H9 (cell line): ENCODE measurements at regions not wholly inside any gene's neighbourhood (a gene's known extent, or its start where the extent isn't known, plus 50 kb on each side); places are given as distances from the start of the nearest gene placed in this dataset.

Source experiments
- DNase-seq: peaks from one replicate; pipeline ENCODE4 v3.0.0-alpha.2; 2017
- H2AFZ ChIP-seq: one replicate; pipeline ENCODE4 v1.6.1; 2013; ENCODE audit warnings: mild to moderate bottlenecking, low read length, control low read depth, moderate library complexity
- H2AK5ac ChIP-seq: 2 replicates; pipeline ENCODE4 v1.6.1; 2013; ENCODE audit warnings: low read length, control low read depth, mixed read lengths; ENCODE audit not compliant: insufficient read length
- H2BK120ac ChIP-seq: one replicate; pipeline ENCODE4 v1.6.1; 2013; ENCODE audit warnings: low read depth, mild to moderate bottlenecking, low read length, control low read depth, inconsistent platforms; ENCODE audit not compliant: poor library complexity, severe bottlenecking
- H2BK12ac ChIP-seq: 2 replicates; pipeline ENCODE4 v1.6.1; 2013; ENCODE audit warnings: low read length, control low read depth, mixed read lengths, low read depth; ENCODE audit not compliant: insufficient read length
- H2BK15ac ChIP-seq: 2 replicates; pipeline ENCODE4 v1.6.1; 2013; ENCODE audit warnings: low read depth, low read length, control low read depth
- H2BK20ac ChIP-seq: one replicate; pipeline ENCODE4 v1.6.1; 2013; ENCODE audit warnings: low read depth, mild to moderate bottlenecking, low read length, control low read depth, inconsistent platforms; ENCODE audit not compliant: poor library complexity, severe bottlenecking
- H2BK5ac ChIP-seq: 2 replicates; pipeline ENCODE4 v1.6.1; 2013; ENCODE audit warnings: low read length, control low read depth, mixed read lengths; ENCODE audit not compliant: insufficient read length
- H3K14ac ChIP-seq: 2 replicates; pipeline ENCODE4 v1.6.1; 2013; ENCODE audit warnings: low read length, control low read depth; ENCODE audit not compliant: insufficient read depth
- H3K18ac ChIP-seq: 2 replicates; pipeline ENCODE4 v1.6.1; 2013; ENCODE audit warnings: low read depth, mild to moderate bottlenecking, mixed read lengths, low read length, control low read depth; ENCODE audit not compliant: insufficient read length
- H3K23ac ChIP-seq: 2 replicates; pipeline ENCODE4 v1.6.1; 2013; ENCODE audit warnings: low read length, control low read depth, mixed read lengths, low read depth; ENCODE audit not compliant: insufficient read length
- H3K23me2 ChIP-seq: 2 replicates; pipeline ENCODE4 v1.6.1; 2013; ENCODE audit warnings: low read depth, mild to moderate bottlenecking, mixed read lengths, low read length, control low read depth; ENCODE audit not compliant: insufficient read length, poor library complexity, severe bottlenecking
- H3K27ac ChIP-seq: 2 replicates; pipeline ENCODE4 v1.5.1; 2013; ENCODE audit warnings: low read length, control low read depth, mixed read lengths, low read depth; ENCODE audit not compliant: insufficient read length
- H3K27me3 ChIP-seq: 2 replicates; pipeline ENCODE4 v1.6.1; 2013; ENCODE audit warnings: low read length, control low read depth, inconsistent platforms; ENCODE audit not compliant: insufficient read depth
- H3K4ac ChIP-seq: 2 replicates; pipeline ENCODE4 v1.6.1; 2013; ENCODE audit warnings: low read depth, mild to moderate bottlenecking, control low read depth, inconsistent platforms, low read length, moderate library complexity
- H3K4me1 ChIP-seq: 2 replicates; pipeline ENCODE4 v1.6.1; 2013; ENCODE audit warnings: low read length, control low read depth, inconsistent platforms; ENCODE audit not compliant: insufficient read depth
- H3K4me2 ChIP-seq: 2 replicates; pipeline ENCODE4 v1.6.1; 2013; ENCODE audit warnings: low read length, control low read depth, mixed read lengths; ENCODE audit not compliant: insufficient read length, insufficient read depth
- H3K56ac ChIP-seq: 2 replicates; pipeline ENCODE4 v1.6.1; 2013; ENCODE audit warnings: low read depth, mild to moderate bottlenecking, mixed read lengths, low read length, control low read depth; ENCODE audit not compliant: insufficient read length
- H3K79me1 ChIP-seq: 2 replicates; pipeline ENCODE4 v1.6.1; 2013; ENCODE audit warnings: low read depth, mild to moderate bottlenecking, moderate library complexity, low read length, control low read depth, inconsistent platforms; ENCODE audit not compliant: insufficient read depth, poor library complexity, severe bottlenecking
- H3K79me2 ChIP-seq: 2 replicates; pipeline ENCODE4 v1.6.1; 2013; ENCODE audit warnings: low read length, control low read depth, inconsistent platforms; ENCODE audit not compliant: insufficient read depth
- H3K9ac ChIP-seq: 2 replicates; pipeline ENCODE4 v1.6.1; 2013; ENCODE audit warnings: low read length, control low read depth, mixed read lengths; ENCODE audit not compliant: insufficient read length; ENCODE audit errors: extremely low read depth
- H3K9me3 ChIP-seq: one replicate; pipeline ENCODE4 v1.6.1; 2013; ENCODE audit warnings: low read depth, low read length, inconsistent platforms; ENCODE audit not compliant: control insufficient read depth
- H3T11ph ChIP-seq: one replicate; pipeline ENCODE4 v1.6.1; 2013; ENCODE audit warnings: mild to moderate bottlenecking, low read length, control low read depth, inconsistent platforms
- H4K20me1 ChIP-seq: one replicate; pipeline ENCODE4 v1.6.1; 2013; ENCODE audit not compliant: control insufficient read depth, insufficient read length, insufficient read depth
- H4K5ac ChIP-seq: 2 replicates; pipeline ENCODE4 v1.6.1; 2013; ENCODE audit warnings: low read depth, mild to moderate bottlenecking, mixed read lengths, low read length, control low read depth; ENCODE audit not compliant: insufficient read length
- H4K8ac ChIP-seq: replicated peaks from 2 replicates; pipeline ENCODE4 v1.6.1; 2013; ENCODE audit warnings: low read length, control low read depth, mixed read lengths, low read depth; ENCODE audit not compliant: insufficient read length
- H4K91ac ChIP-seq: 2 replicates; pipeline ENCODE4 v1.6.1; 2013; ENCODE audit warnings: low read depth, mild to moderate bottlenecking, moderate library complexity, mixed read lengths, low read length, control low read depth; ENCODE audit not compliant: insufficient read length
- H3K27ac Mint-ChIP-seq, 3 experiments: 2 replicates in 2 of 3; 3 replicates in 1 of 3; pipeline ENCODE4 v1.8.0; 2020 to 2021; ENCODE audit warnings: mixed read lengths in 3 of 3, mild to moderate bottlenecking in 1 of 3, moderate library complexity in 1 of 3
- H3K27me3 Mint-ChIP-seq: 2 replicates; pipeline ENCODE4 v1.8.0; 2021; ENCODE audit warnings: low read depth, mild to moderate bottlenecking, moderate library complexity, mixed read lengths
- H3K36me3 Mint-ChIP-seq, 3 experiments: 2 replicates in 2 of 3; 3 replicates in 1 of 3; pipeline ENCODE4 v1.8.0; 2020 to 2021; ENCODE audit warnings: low read depth in 3 of 3, mixed read lengths in 3 of 3; ENCODE audit not compliant: insufficient read depth in 1 of 3
- H3K4me1 Mint-ChIP-seq, 2 experiments: 2 replicates each; pipeline ENCODE4 v1.8.0; 2020; ENCODE audit warnings: mixed read lengths in 2 of 2
- H3K4me3 Mint-ChIP-seq, 2 experiments: 2 replicates in 1 of 2; 3 replicates in 1 of 2; pipeline ENCODE4 v1.8.0; 2020 to 2021; ENCODE audit warnings: mild to moderate bottlenecking in 2 of 2, mixed read lengths in 2 of 2, moderate library complexity in 1 of 2
- H3K9me3 Mint-ChIP-seq, 2 experiments: 2 replicates in 1 of 2; 3 replicates in 1 of 2; pipeline ENCODE4 v1.8.0; 2020; ENCODE audit warnings: mild to moderate bottlenecking in 2 of 2, mixed read lengths in 2 of 2, moderate library complexity in 1 of 2
- WGBS: extraction: QIAGEN DNeasy Blood & Tissue Kit; methylation state at CpG from one replicate; pipeline ENCODE4 v1.1.7; 2013; ENCODE audit warnings: missing lambda C conversion rate, low lambda C conversion rate, mixed read lengths; ENCODE audit not compliant: insufficient read length; ENCODE audit errors: extremely low coverage; 5-methylcytosine and 5-hydroxymethylcytosine counted together
- TF ChIP-seq, protein P1 (sequence below): fragments of 200-600 bp; sonication (generic); conservative IDR thresholded peaks from 3 replicates; pipeline ENCODE4 v1.8.0; 2021; ENCODE audit warnings: antibody characterized with exemption, mild to moderate bottlenecking

DNA sequence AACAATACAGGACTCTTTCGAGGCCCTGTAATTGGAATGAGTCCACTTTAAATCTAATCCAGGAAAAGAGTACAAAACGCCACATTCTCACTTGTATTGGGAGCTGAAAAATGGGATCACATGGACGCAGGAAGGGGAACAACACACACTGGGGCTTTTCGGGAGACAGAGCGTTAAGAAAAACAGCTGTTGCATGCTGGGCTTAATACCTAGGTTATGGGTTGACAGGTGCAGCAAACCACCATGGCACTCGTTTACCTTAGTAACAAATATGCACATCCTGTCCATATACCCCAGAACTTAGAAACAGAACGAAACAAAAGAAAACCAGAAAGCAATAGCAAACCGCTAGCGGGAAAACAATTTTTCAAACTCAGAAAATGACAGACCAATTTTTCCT, 1532.7 kb upstream of the TPTE start:
- no peak overlapping the region for H3K4ac ChIP-seq
- TF ChIP-seq, protein P1, sequence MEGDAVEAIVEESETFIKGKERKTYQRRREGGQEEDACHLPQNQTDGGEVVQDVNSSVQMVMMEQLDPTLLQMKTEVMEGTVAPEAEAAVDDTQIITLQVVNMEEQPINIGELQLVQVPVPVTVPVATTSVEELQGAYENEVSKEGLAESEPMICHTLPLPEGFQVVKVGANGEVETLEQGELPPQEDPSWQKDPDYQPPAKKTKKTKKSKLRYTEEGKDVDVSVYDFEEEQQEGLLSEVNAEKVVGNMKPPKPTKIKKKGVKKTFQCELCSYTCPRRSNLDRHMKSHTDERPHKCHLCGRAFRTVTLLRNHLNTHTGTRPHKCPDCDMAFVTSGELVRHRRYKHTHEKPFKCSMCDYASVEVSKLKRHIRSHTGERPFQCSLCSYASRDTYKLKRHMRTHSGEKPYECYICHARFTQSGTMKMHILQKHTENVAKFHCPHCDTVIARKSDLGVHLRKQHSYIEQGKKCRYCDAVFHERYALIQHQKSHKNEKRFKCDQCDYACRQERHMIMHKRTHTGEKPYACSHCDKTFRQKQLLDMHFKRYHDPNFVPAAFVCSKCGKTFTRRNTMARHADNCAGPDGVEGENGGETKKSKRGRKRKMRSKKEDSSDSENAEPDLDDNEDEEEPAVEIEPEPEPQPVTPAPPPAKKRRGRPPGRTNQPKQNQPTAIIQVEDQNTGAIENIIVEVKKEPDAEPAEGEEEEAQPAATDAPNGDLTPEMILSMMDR = no peak
- no peak overlapping the region for H2BK5ac ChIP-seq
- H4K91ac ChIP-seq = no peak overlapping the region
- H3K79me1 ChIP-seq = no peaks in the 10 kb centered on the region
- H3K9me3 ChIP-seq = peaks cover 53% of the 10 kb centered on the region
- peaks cover 11% of the 10 kb centered on the region for H3K27me3 Mint-ChIP-seq
- no peak overlapping the region for H3T11ph ChIP-seq
- no peak overlapping the region for H2BK20ac ChIP-seq
- no peak overlapping the region for H2BK15ac ChIP-seq
- no peak overlapping the region for H4K8ac ChIP-seq
- DNase-seq = no peak
- H2BK120ac ChIP-seq = no peak overlapping the region
- H3K9me3 Mint-ChIP-seq = peaks cover 51 to 52% of the 10 kb centered on the region in 2 experiments
- H2BK12ac ChIP-seq = no peak overlapping the region
- no peak overlapping the region for H3K18ac ChIP-seq
- H3K36me3 Mint-ChIP-seq = peaks cover 36 to 49% (median 39%) of the 10 kb centered on the region in 3 experiments
- H3K4me2 ChIP-seq = no peak overlapping the region
- no peak overlapping the region for H2AK5ac ChIP-seq
- no peak overlapping the region for H3K23ac ChIP-seq
- no peaks in the 10 kb centered on the region for H3K4me1 ChIP-seq
- no peak overlapping the region for H3K9ac ChIP-seq
- peaks cover 4% of the 10 kb centered on the region for H3K23me2 ChIP-seq
- no peak overlapping the region for H4K5ac ChIP-seq
- H3K79me2 ChIP-seq = no peaks in the 10 kb centered on the region
- WGBS = no CpG with 5 or more reads among the region's 9 CpGs
- no peak overlapping the region for H3K27ac ChIP-seq
- no peak overlapping the region for H3K14ac ChIP-seq
- no peak overlapping the region for H3K56ac ChIP-seq
- H4K20me1 ChIP-seq = no peaks in the 10 kb centered on the region
- no peaks in the 10 kb centered on the region for H3K4me1 Mint-ChIP-seq
- H3K27me3 ChIP-seq = no peaks in the 10 kb centered on the region
- no peak overlapping the region for H3K27ac Mint-ChIP-seq
- H2AFZ ChIP-seq = no peak overlapping the region
- no peak overlapping the region for H3K4me3 Mint-ChIP-seq
